Smooth muscle cell (in vitro differentiated cells): ENCODE measurements at regions not wholly inside any gene's neighbourhood (a gene's known extent, or its start where the extent isn't known, plus 50 kb on each side); places are given as distances from the start of the nearest gene placed in this dataset.

Source experiments
- DNase-seq: peaks from one replicate; lab custom pipeline; 2025; ENCODE audit not compliant: unreplicated experiment; lab: John Stamatoyannopoulos, UW
- H2AFZ ChIP-seq: fragments of 200-600 bp; sonication (generic); 2 replicates; pipeline ENCODE4 v1.6.0; 2016; ENCODE audit warnings: antibody characterized with exemption, low read depth, mild to moderate bottlenecking
- H3F3A ChIP-seq: fragments of 200-600 bp; sonication (generic); 2 replicates; pipeline ENCODE4 v1.6.0; 2017; ENCODE audit warnings: antibody characterized with exemption, low read depth
- H3K27ac ChIP-seq: fragments of 200-600 bp; sonication (generic); 2 replicates; pipeline ENCODE4 v1.5.1; 2016; ENCODE audit warnings: low read depth, mild to moderate bottlenecking
- H3K27me3 ChIP-seq: fragments of 200-600 bp; sonication (generic); 2 replicates; pipeline ENCODE4 v1.6.1; 2016; ENCODE audit warnings: low read depth, mild to moderate bottlenecking
- H3K36me3 ChIP-seq: fragments of 200-600 bp; sonication (generic); 2 replicates; pipeline ENCODE4 v1.5.1; 2016; ENCODE audit warnings: low read depth
- H3K4me1 ChIP-seq: fragments of 200-600 bp; sonication (generic); 2 replicates; pipeline ENCODE4 v1.5.1; 2016; ENCODE audit warnings: low read depth
- H3K4me2 ChIP-seq: fragments of 200-600 bp; sonication (generic); 2 replicates; pipeline ENCODE4 v1.6.0; 2016; ENCODE audit warnings: mild to moderate bottlenecking
- H3K4me3 ChIP-seq: fragments of 200-600 bp; sonication (generic); 2 replicates; pipeline ENCODE4 v1.5.1; 2016; ENCODE audit warnings: mild to moderate bottlenecking
- H3K79me2 ChIP-seq: fragments of 200-600 bp; sonication (generic); 2 replicates; pipeline ENCODE4 v1.6.0; 2016; ENCODE audit warnings: low read depth, mild to moderate bottlenecking
- H3K9ac ChIP-seq: fragments of 200-600 bp; sonication (generic); 2 replicates; pipeline ENCODE4 v1.6.0; 2016; ENCODE audit warnings: low read depth
- H3K9me3 ChIP-seq: fragments of 200-600 bp; sonication (generic); replicated peaks from 2 replicates; pipeline ENCODE4 v1.5.1; 2016; ENCODE audit warnings: low read depth
- H4K20me1 ChIP-seq: fragments of 200-600 bp; sonication (generic); 2 replicates; pipeline ENCODE4 v1.6.0; 2016; ENCODE audit warnings: low read depth
- WGBS: methylation state at CpG from one replicate; pipeline ENCODE4 v1.1.7; 2016; ENCODE audit warnings: low lambda C conversion rate; 5-methylcytosine and 5-hydroxymethylcytosine counted together
- TF ChIP-seq, protein P1 (sequence below): fragments of 200-600 bp; sonication (generic); IDR thresholded peaks from 2 replicates; pipeline ENCODE4 v1.5.1; 2017; ENCODE audit warnings: borderline replicate concordance, mild to moderate bottlenecking, antibody characterized with exemption; ENCODE audit not compliant: insufficient read depth, poor library complexity, severe bottlenecking

DNA sequence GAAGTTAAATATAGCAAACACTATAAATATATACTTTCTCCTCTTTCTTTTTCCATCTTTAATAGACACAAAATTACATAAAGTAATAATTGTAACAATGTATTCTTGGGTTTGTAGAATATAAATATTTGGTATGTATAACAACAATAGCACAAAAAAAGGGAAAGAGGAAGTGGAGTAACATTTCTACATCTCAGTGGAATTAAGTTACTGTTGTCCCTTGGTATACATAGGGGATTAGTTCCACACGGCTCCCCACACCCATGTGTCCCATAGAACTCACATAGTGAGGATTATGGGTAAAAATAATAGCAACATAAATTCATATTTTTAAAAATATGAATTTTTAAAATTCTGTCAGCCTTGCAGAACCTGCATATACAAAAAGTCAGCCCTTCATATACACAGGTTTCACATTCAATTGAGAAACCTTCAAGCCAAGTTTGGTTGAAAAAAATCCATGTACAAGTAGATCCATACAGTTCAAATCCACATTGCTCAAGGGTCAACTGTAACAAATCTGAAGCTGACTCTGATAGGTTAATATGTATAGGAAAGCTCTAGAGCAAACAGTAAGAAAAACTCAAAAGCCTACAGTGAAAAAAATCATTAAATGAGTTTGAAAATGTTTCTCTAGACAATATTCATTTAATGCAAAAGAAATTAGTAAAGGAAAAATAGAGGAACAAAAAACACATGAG, 92.4 kb downstream of the HYCC1 start:
- Histone ChIP-seq H3F3A (no peaks in the 10 kb centered on the region), H3K27ac (no peak overlapping the region), H3K79me2 (no peaks in the 10 kb centered on the region), H4K20me1 (no peaks in the 10 kb centered on the region), H3K36me3 (no peaks in the 10 kb centered on the region), H3K27me3 (no peaks in the 10 kb centered on the region), H3K9ac (no peak overlapping the region), H3K9me3 (no peaks in the 10 kb centered on the region), H3K4me3 (no peak overlapping the region), H3K4me1 (no peaks in the 10 kb centered on the region), H3K4me2 (no peak overlapping the region), H2AFZ (no peak overlapping the region)
- no peak for DNase-seq
- 90% methylated on average over 1 of the region's 1 CpG for WGBS
- TF ChIP-seq, protein P1, sequence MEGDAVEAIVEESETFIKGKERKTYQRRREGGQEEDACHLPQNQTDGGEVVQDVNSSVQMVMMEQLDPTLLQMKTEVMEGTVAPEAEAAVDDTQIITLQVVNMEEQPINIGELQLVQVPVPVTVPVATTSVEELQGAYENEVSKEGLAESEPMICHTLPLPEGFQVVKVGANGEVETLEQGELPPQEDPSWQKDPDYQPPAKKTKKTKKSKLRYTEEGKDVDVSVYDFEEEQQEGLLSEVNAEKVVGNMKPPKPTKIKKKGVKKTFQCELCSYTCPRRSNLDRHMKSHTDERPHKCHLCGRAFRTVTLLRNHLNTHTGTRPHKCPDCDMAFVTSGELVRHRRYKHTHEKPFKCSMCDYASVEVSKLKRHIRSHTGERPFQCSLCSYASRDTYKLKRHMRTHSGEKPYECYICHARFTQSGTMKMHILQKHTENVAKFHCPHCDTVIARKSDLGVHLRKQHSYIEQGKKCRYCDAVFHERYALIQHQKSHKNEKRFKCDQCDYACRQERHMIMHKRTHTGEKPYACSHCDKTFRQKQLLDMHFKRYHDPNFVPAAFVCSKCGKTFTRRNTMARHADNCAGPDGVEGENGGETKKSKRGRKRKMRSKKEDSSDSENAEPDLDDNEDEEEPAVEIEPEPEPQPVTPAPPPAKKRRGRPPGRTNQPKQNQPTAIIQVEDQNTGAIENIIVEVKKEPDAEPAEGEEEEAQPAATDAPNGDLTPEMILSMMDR, result no peak

DNA sequence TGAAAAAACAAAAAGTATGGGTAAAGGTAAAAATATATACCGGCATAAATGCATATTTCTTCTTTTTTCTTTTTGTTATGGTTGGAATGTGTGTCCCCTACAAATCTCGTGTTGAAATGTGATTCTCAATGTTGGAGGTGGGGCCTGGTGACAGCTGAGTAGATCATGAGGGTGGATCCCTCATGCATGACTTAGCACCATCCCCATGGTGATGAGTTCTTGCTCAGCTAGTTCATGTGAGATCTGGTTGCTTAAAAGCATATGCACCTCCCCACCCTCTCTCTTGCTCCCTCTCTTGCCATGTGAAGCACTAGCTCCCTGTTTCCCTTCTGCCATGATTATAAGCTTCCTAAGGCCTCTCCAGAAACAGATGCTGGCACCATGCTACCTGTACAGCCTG, 93.3 kb downstream of the HYCC1 start:
- H3K79me2 ChIP-seq, result no peaks in the 10 kb centered on the region
- H3K27me3 ChIP-seq, result no peaks in the 10 kb centered on the region
- 87% methylated on average over 2 of the region's 2 CpGs for WGBS
- H2AFZ ChIP-seq, result no peak overlapping the region
- no peaks in the 10 kb centered on the region for H3K9me3 ChIP-seq
- no peaks in the 10 kb centered on the region for H3F3A ChIP-seq
- DNase-seq, result no peak
- H3K27ac ChIP-seq, result no peak overlapping the region
- H3K4me3 ChIP-seq, result no peak overlapping the region
- H3K4me2 ChIP-seq, result no peak overlapping the region
- H4K20me1 ChIP-seq, result no peaks in the 10 kb centered on the region
- no peaks in the 10 kb centered on the region for H3K4me1 ChIP-seq
- no peaks in the 10 kb centered on the region for H3K36me3 ChIP-seq
- no peak overlapping the region for H3K9ac ChIP-seq
- TF ChIP-seq, protein P1, result no peak

DNA sequence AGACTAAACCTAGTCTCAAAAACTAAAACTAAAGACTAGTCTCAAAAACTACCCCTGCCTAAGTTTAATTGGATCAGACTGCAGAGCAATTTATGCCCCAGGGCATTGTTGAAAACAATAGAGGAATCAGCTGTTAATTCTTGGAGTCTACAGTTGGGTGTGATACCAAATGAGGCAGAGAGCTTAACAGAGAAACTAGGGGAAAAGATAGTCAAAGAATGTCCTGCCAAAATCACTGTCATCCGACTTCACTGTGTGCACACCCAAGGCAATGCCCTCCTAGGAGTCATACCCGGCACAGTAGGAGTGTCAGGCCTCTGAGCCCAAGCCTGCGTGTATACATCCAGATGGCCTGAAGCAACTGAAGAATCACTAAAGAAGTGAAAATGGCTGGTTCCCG, 90.5 kb upstream of the TOMM7 start:
- Histone ChIP-seq H3K9ac (no peak overlapping the region), H3K79me2 (no peaks in the 10 kb centered on the region), H3K27ac (no peak overlapping the region), H3K9me3 (no peaks in the 10 kb centered on the region), H3K4me2 (no peak overlapping the region), H3K27me3 (no peaks in the 10 kb centered on the region), H3K36me3 (no peaks in the 10 kb centered on the region), H3F3A (no peaks in the 10 kb centered on the region), H3K4me1 (no peaks in the 10 kb centered on the region), H3K4me3 (no peak overlapping the region), H4K20me1 (no peaks in the 10 kb centered on the region), H2AFZ (no peak overlapping the region)
- TF ChIP-seq, protein P1, result no peak
- no peak for DNase-seq
- WGBS, result 96% methylated on average over 4 of the region's 4 CpGs

DNA sequence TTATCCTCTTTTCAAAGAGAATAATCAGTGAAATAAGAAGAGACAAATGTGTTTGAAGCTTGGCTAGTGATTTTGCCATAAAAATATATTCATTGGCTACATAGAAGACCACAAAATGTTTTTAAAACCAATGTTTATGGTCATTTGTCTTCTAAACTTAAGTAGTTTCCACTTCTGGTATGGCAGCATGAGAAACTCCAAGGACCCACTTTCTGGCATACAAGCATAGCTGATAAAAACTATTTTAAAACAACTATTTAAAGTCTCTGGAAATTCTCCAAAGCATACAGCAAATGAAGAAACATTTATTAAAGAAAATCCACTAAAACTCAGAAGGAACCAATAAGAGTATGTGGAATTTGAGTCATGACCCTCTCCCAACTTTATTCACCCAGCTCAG, 89.2 kb upstream of the TOMM7 start:
- H3K4me3 ChIP-seq, result no peak overlapping the region
- H3K79me2 ChIP-seq, result no peaks in the 10 kb centered on the region
- no peaks in the 10 kb centered on the region for H3K9me3 ChIP-seq
- TF ChIP-seq, protein P1, result no peak
- no peak overlapping the region for H2AFZ ChIP-seq
- no peaks in the 10 kb centered on the region for H3K36me3 ChIP-seq
- no peaks in the 10 kb centered on the region for H4K20me1 ChIP-seq
- H3F3A ChIP-seq, result no peaks in the 10 kb centered on the region
- no peak overlapping the region for H3K27ac ChIP-seq
- no peak overlapping the region for H3K9ac ChIP-seq
- no peak for DNase-seq
- H3K4me1 ChIP-seq, result no peaks in the 10 kb centered on the region
- no peaks in the 10 kb centered on the region for H3K27me3 ChIP-seq
- H3K4me2 ChIP-seq, result no peak overlapping the region
